ENCODE measurements at regions not wholly inside any gene's neighbourhood (a gene's known extent, or its start where the extent isn't known, plus 50 kb on each side); places are given as distances from the start of the nearest gene placed in this dataset.
"Not testable (repeated sequence)": the region's sequence is repeated elsewhere in the genome, so short reads cannot be mapped to it uniquely, and the experiment has no call there.

- DNase-seq: no peak
Observed at GRCh38 chr4:135032670-135033069, 831.1 kb upstream of the PABPC4L start.

- no peak for DNase-seq
Observed at GRCh38 chr4:135015771-135016170, 814.2 kb upstream of the PABPC4L start.

- no peak for DNase-seq
Observed at GRCh38 chr4:135007400-135007799, 805.8 kb upstream of the PABPC4L start.

GRCh38 chr4:134999169-134999568 lies 797.6 kb upstream of the PABPC4L start:
- DNase-seq: no peak

- no peak for DNase-seq
Observed at GRCh38 chr4:134961963-134962362, 760.4 kb upstream of the PABPC4L start.

- no peak for DNase-seq
Observed at GRCh38 chr4:134958862-134959261, 757.3 kb upstream of the PABPC4L start.

- DNase-seq: no peak
Observed at GRCh38 chr4:134955059-134955458, 753.5 kb upstream of the PABPC4L start.

GRCh38 chr4:134952775-134953174 lies 751.2 kb upstream of the PABPC4L start:
- DNase-seq: no peak

GRCh38 chr4:134952305-134952704 lies 750.7 kb upstream of the PABPC4L start:
- no peak for DNase-seq

GRCh38 chr4:134948110-134948642 lies 746.6 kb upstream of the PABPC4L start:
- no peak for DNase-seq

GRCh38 chr4:134944115-134944514 lies 742.5 kb upstream of the PABPC4L start:
- DNase-seq: no peak

- no peak for DNase-seq
Observed at GRCh38 chr4:134936014-134936413, 734.4 kb upstream of the PABPC4L start.

GRCh38 chr4:134935320-134935719 lies 733.7 kb upstream of the PABPC4L start:
- no peak for DNase-seq

- DNase-seq: no peak
Observed at GRCh38 chr4:134934036-134934808, 732.6 kb upstream of the PABPC4L start.

- no peak for DNase-seq
Observed at GRCh38 chr4:134915355-134915754, 713.8 kb upstream of the PABPC4L start.

- not testable (repeated sequence) for DNase-seq
Observed at GRCh38 chr4:134914250-134914649, 712.7 kb upstream of the PABPC4L start.

- DNase-seq: no peak
Observed at GRCh38 chr4:134911941-134912340, 710.4 kb upstream of the PABPC4L start.

- DNase-seq: peak; percentile 14
Observed at GRCh38 chr4:134906404-134907023, 704.9 kb upstream of the PABPC4L start.

GRCh38 chr4:134905061-134905460 lies 703.5 kb upstream of the PABPC4L start:
- no peak for DNase-seq

GRCh38 chr4:134888156-134888555 lies 686.6 kb upstream of the PABPC4L start:
- no peak for DNase-seq

GRCh38 chr4:134885436-134885835 lies 683.8 kb upstream of the PABPC4L start:
- no peak for DNase-seq

- DNase-seq: no peak
Observed at GRCh38 chr4:134883831-134884449, 682.4 kb upstream of the PABPC4L start.

GRCh38 chr4:134879019-134879418 lies 677.4 kb upstream of the PABPC4L start:
- DNase-seq: no peak
